Gastrocnemius medialis (tissue), 4 donors: ENCODE measurements at regions not wholly inside any gene's neighbourhood (a gene's known extent, or its start where the extent isn't known, plus 50 kb on each side); places are given as distances from the start of the nearest gene placed in this dataset.

Source experiments
- ATAC-seq, 2 donors: fragments of 150-250 bp; one replicate each; pipeline ENCODE4 v1.9.1; 2016
- DNase-seq, 2 donors: peaks; one replicate each; pipeline ENCODE4 v3.0.0-alpha.2; 2019
- H3K27ac ChIP-seq, 4 donors: fragments of 200-600 bp; sonication (generic); 1 replicate in 1 of 4; 2 replicates in 3 of 4; pipeline ENCODE4 v1.5.1; 2016 to 2018; ENCODE audit warnings: mild to moderate bottlenecking in 2 of 4, moderate library complexity in 1 of 4
- H3K27me3 ChIP-seq, 3 donors: fragments of 200-600 bp; sonication (generic) in 2 of 3; 1 replicate in 1 of 3; 2 replicates in 2 of 3; pipeline versions ENCODE4 v1.5.1 to v1.6.0; 2016 to 2019; ENCODE audit warnings: mild to moderate bottlenecking in 1 of 3, moderate library complexity in 1 of 3
- H3K36me3 ChIP-seq, 2 donors: fragments of 200-600 bp; sonication (generic) in 1 of 2; one replicate each; pipeline ENCODE4 v1.5.1; 2017 to 2018
- H3K4me1 ChIP-seq, 2 donors: fragments of 200-600 bp; sonication (generic) in 1 of 2; one replicate each; pipeline ENCODE4 v1.5.1; 2016 to 2017; ENCODE audit warnings: mild to moderate bottlenecking in 2 of 2
- H3K4me3 ChIP-seq, 4 donors: fragments of 200-600 bp; sonication (generic) in 3 of 4; 1 replicate in 1 of 4; 2 replicates in 3 of 4; pipeline ENCODE4 v1.5.1; 2016 to 2019; ENCODE audit warnings: mild to moderate bottlenecking in 2 of 4
- H3K9me3 ChIP-seq, 3 donors: fragments of 200-600 bp; sonication (generic) in 2 of 3; 1 replicate in 1 of 3; 2 replicates in 2 of 3; pipeline ENCODE4 v1.5.1; 2016 to 2019
- POLR2A ChIP-seq, 2 donors: fragments of 450-650 bp; IDR thresholded peaks; one replicate each; pipeline ENCODE4 v1.6.1; 2017; ENCODE audit warnings: antibody characterized with exemption in 2 of 2, mild to moderate bottlenecking in 2 of 2, moderate library complexity in 2 of 2
- in situ Hi-C, 4 donors: fragments of 200-750 bp; cut with MboI; loops; one replicate each; pipeline versions ENCODE4 v1.15.0 to v1.8.0; 2017; ENCODE audit warnings: low sequenced_read_pairs in 4 of 4
- intact Hi-C: fragments of 100-400 bp; cut with DNase I; formaldehyde crosslinking; loops from one replicate; pipeline ENCODE4 v1.15.1; 2023; ENCODE audit warnings: low total_unique reads
- TF ChIP-seq, protein P1 (sequence below), 5 experiments: fragments of 450-650 bp in 3 of 5; fragments of 200-600 bp in 2 of 5; sonication (generic) in 2 of 5; IDR thresholded peaks in 4 of 5; conservative IDR thresholded peaks in 1 of 5; 1 replicate in 4 of 5; 2 replicates in 1 of 5; pipeline ENCODE4 v1.5.1; 2016 to 2019; ENCODE audit warnings: antibody characterized with exemption in 5 of 5, mild to moderate bottlenecking in 3 of 5, moderate library complexity in 3 of 5

DNA sequence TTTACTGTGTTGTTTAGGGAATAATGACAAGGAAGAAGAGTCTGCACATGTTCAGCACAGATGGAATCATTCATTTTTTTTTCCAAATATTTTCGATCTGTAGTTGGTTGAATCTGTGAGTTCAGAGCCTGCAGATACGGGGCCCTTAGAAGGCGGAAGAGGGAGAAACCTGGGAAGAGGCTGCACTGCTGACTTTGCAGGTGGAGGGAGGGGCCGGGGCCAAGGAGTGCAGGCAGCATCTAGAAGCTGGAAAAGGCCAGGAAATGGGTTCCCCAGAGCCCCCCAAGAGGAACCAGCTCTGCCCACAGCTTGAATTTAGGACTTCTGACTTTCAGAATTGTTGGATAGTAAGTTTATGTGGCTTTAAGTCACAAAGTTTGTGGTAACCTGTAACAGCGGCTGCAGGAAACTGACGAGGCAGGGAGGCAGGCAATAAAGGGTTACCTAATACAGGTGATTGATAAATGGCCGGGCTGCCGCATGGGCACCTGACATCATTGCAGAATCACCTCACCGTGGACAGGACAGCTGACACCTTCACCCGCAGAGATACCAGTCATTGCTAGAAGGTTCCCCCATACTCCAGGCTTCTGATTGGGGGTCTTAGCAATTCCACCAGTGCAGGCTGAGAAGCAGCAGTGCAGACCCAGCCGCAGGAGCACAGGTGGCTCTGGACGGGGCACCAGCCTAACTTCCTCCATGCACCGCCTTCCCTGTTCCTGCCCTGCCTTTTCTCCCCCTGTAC is 181.3 kb downstream of the IRF8 start:
- TF ChIP-seq POLR2A (IDR thresholded peaks at IDR 0.05): no peak
- TF ChIP-seq, protein P1, sequence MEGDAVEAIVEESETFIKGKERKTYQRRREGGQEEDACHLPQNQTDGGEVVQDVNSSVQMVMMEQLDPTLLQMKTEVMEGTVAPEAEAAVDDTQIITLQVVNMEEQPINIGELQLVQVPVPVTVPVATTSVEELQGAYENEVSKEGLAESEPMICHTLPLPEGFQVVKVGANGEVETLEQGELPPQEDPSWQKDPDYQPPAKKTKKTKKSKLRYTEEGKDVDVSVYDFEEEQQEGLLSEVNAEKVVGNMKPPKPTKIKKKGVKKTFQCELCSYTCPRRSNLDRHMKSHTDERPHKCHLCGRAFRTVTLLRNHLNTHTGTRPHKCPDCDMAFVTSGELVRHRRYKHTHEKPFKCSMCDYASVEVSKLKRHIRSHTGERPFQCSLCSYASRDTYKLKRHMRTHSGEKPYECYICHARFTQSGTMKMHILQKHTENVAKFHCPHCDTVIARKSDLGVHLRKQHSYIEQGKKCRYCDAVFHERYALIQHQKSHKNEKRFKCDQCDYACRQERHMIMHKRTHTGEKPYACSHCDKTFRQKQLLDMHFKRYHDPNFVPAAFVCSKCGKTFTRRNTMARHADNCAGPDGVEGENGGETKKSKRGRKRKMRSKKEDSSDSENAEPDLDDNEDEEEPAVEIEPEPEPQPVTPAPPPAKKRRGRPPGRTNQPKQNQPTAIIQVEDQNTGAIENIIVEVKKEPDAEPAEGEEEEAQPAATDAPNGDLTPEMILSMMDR (IDR thresholded peaks at IDR 0.05 in 4 of 5, conservative IDR thresholded peaks at IDR 0.05 in 1 of 5): no peak
- ATAC-seq (no peak), DNase-seq (no peak)
- Histone ChIP-seq H3K27ac (no peak overlapping the region), H3K9me3 (no peaks in the 10 kb centered on the region), H3K27me3 (peaks cover 0 to 31% (median 7%) of the 10 kb centered on the region in 3 donors), H3K4me1 (no peaks in the 10 kb centered on the region), H3K4me3 (no peak overlapping the region), H3K36me3 (no peaks in the 10 kb centered on the region)
- in situ Hi-C loops (no loop called here), intact Hi-C loops (no loop called here)

GRCh38 chr16:86080982-86081381 is 182.0 kb downstream of the IRF8 start:
- H3K27ac ChIP-seq: no peak overlapping the region
- in situ Hi-C loops (no loop called here), intact Hi-C loops (no loop called here)

DNA sequence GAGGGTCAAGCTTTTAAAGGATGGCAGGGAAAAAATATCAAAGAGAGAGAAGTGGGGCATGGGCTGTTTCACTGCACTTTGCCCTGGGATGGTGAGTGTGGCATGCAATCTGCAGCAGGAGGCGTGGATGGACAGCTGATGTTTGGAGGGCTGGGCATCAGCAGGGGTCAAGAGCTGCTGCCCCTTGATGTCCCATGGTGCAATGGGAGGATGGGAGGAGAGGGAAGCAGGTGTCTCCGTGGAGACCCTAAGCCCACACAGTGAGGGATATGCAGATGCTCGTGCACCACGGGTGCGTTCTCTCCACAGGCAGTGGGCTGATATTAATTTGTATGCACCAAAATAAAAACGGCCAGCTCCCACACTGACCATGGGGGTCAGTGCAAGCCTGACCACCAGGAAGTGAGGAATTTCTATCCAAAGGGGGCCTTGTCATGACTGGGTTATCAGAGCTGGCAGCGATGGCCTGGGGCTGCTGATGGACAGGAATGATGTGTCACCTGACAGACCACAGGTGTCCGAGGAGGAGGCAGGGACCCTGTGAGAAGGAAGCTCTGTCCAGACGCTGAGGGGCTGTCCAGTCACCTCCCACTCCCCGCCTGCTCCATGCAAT is 183.6 kb downstream of the IRF8 start:
- no peak for TF ChIP-seq POLR2A (IDR thresholded peaks at IDR 0.05)
- TF ChIP-seq, protein P1 (IDR thresholded peaks at IDR 0.05 in 4 of 5, conservative IDR thresholded peaks at IDR 0.05 in 1 of 5): no peak
- Histone ChIP-seq H3K27me3 (peaks cover 0 to 18% (median 7%) of the 10 kb centered on the region in 3 donors), H3K36me3 (no peaks in the 10 kb centered on the region), H3K4me3 (no peak overlapping the region), H3K9me3 (no peaks in the 10 kb centered on the region), H3K4me1 (no peaks in the 10 kb centered on the region), H3K27ac (no peak overlapping the region)
- in situ Hi-C loops: no loop called here
- DNase-seq: no peak
- intact Hi-C loops: no loop called here
- no peak for ATAC-seq

More at GRCh38 chr16:86080982-86081381, 182.0 kb downstream of the IRF8 start:
- no peaks in the 10 kb centered on the region for H3K9me3 ChIP-seq
- no peak for DNase-seq
- ATAC-seq: no peak
- H3K4me3 ChIP-seq: no peak overlapping the region
- peaks cover 0 to 29% (median 7%) of the 10 kb centered on the region in 3 donors for H3K27me3 ChIP-seq
- TF ChIP-seq POLR2A (IDR thresholded peaks at IDR 0.05): no peak
- TF ChIP-seq, protein P1 (IDR thresholded peaks at IDR 0.05 in 4 of 5, conservative IDR thresholded peaks at IDR 0.05 in 1 of 5): no peak
- H3K36me3 ChIP-seq: no peaks in the 10 kb centered on the region
- no peaks in the 10 kb centered on the region for H3K4me1 ChIP-seq

- in situ Hi-C loops: no loop called here
- Histone ChIP-seq H3K27me3 (peaks cover 0 to 14% (median 7%) of the 10 kb centered on the region in 3 donors), H3K9me3 (no peaks in the 10 kb centered on the region), H3K4me1 (no peaks in the 10 kb centered on the region), H3K4me3 (no peak overlapping the region), H3K27ac (no peak overlapping the region), H3K36me3 (no peaks in the 10 kb centered on the region)
- TF ChIP-seq, protein P1 (IDR thresholded peaks at IDR 0.05 in 4 of 5, conservative IDR thresholded peaks at IDR 0.05 in 1 of 5): no peak
- no peak for TF ChIP-seq POLR2A (IDR thresholded peaks at IDR 0.05)
- ATAC-seq (no peak), DNase-seq (no peak)
- intact Hi-C loops: no loop called here
These were observed 184.5 kb downstream of the IRF8 start for GRCh38 chr16:86083382-86084002.
